Right renal pelvis (tissue), 4 donors: ENCODE measurements at regions not wholly inside any gene's neighbourhood (a gene's known extent, or its start where the extent isn't known, plus 50 kb on each side); places are given as distances from the start of the nearest gene placed in this dataset.

Source experiments
- DNase-seq, 4 donors: peaks; one replicate each; pipeline ENCODE4 v3.0.0-alpha.2; 2013; ENCODE audit warnings: low read depth in 4 of 4, low spot score in 3 of 4, missing footprints in 1 of 4

DNA sequence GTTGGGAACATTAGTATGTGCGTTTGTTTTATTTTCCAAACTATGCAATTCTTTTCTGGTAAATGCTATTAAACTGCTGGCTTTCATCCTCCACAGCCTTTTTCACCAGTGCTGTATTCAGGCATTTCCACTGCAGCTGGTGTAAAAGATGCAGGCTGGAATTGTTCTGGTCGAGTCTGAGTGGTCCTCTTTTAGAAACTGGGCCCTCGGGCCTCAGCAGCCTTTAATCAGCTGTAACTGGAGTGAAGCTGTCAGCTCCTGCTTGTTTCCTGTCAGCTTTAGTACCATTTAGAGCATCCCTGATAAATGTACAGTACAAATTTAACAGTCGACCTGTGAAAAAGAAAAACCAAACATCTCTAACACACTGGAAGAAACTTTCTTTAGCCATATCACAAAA is 979.6 kb downstream of the TFAP2A start:
- DNase-seq = no peak

DNA sequence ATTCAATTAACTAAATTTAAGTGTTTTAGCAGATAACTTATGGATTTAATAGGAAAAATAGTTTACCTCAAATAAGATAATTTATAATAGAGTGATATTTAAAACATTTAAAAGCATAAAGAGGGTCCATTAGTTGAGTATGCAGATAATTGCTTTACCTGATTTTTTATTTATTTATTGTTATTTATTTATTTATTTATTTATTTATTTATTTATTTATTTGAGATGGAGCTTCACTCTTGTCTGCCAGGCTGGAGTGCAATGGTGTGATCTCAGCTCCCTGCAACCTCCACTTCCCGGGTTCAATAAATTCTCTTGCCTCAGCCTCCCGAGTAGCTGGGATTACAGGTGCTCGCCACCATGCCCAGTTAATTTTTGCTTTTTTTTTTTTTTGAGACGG is 982.9 kb downstream of the TFAP2A start:
- DNase-seq = no peak

DNA sequence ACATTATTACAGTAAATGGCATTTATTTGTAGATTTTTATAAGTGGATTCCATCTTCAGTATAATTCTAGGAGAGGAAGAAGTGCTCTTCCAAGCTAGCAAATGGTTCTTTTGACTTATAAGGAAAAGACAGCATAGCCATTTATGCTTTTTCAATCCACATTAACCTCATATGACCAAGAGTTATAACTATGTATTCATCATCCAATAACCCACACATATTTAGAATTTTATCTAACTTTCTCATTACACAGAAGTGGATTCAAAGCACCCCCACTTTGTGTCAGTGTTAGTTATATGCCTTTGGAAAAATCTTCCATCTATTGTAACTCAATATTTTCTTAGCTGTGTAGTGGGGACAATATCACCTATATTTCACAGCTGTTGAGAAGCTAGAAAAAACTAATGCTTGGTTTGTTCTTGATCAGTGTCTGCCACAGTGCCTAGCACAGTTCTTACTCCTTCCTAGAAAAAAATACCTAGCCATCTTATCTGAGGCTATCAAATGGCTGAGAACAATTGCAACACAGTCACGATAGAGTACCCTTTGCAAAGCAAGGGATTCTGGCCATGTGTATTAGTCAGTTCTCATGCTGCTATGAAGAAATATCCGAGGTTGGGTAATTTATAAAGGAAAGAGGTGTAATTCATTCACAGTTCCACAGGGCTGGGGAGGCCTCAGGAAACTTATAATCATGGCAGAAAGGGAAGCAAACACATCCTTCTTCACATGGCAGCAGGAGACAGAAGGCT is 986.3 kb downstream of the TFAP2A start:
- no peak for DNase-seq

DNA sequence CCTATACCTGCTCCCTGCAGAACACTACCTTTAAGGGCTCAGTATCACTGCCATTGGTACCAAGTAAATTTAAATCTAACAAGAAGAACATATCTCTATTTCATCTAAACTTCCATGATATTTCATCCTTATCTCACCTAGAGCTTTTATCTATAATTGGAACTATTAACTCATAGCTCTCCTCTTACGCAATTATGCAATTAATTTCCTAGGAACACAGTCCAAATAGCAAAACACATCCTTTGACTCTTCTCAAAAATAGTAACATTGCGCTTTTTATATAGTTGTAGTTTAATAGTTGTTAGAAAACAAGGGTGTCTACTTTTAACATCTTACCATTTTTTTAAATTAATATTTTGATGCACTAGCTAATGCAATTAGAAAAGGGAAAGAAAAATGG is 986.8 kb upstream of the SLC35B3 start:
- DNase-seq = no peak

DNA sequence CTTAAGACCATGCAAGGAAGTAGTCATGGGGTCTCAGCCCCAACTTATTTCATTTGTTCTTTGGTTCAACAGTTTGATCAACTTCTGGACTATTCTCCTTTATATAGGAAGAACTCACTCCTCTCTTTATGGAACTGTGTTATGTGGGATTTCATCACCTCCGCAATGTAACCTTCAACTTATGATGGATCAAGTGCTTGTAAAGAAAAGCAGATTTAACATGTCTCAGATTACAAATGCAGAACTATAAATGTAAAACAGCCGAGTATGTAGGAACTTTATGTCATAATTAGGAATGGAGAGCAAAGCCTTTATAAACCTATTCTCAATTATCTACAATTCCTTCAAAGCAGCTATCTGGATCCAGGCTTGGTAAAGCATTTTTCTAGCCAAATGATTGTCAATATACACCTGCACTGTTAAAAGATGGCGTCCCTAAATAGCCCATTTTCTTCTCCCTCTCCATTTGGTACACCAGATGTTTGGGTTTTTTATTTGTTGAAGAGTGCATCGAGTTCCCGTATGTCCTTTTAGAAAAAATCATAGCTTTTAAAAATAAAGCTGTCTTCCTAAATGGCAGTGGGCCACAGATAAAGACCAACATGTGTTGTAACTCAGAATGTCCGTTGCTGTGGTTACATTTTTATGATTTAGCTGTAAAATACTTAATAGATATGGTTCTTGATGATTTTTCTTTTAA is 985.1 kb upstream of the SLC35B3 start:
- DNase-seq = no peak

DNA sequence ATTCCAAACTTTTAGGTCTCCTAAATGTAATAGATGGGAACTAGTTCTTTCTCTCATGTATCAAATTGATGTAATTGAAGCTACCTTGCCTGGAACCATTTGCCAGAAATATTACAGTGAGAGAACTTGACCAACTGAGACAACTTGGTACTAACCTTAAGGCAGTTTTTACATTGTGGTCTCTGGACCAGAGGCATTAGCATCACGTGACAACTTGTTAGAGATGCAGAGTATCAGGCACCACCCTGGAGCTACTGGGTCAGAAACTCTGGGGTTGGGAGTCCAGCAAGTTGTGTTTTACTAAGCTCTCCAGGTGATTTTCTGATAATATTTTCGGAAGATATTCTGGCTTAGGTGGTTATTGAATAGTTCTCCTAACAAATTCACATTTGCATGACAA is 982.1 kb upstream of the SLC35B3 start:
- no peak for DNase-seq

DNA sequence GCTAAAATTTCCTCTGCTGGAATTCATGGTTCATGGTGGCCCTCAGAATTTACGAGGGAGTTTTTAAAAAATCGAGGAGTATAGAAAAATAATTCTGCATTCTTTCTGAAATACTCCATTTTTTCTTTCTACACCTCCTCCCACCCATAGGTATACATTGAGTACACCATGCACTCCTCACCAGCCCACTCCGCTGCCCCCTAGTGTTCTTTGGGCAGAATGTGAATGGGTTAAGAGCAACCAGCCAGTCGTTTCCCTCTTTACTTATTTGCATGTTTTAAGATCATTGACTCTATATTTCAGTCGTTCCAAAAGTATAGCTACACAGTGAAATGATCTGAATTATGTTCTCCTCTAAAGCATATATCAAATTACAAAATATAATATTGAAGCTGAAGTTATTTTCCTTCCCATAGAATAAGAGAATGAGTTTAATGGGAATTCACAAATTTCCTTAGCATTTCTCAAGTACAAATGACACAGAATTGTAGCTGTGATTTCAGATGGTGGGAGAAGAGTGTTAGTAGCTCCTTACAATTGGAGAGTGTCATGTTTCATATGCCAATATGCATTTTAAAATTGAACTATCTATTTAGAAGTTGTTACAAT is 977.7 kb upstream of the SLC35B3 start:
- no peak for DNase-seq

DNA sequence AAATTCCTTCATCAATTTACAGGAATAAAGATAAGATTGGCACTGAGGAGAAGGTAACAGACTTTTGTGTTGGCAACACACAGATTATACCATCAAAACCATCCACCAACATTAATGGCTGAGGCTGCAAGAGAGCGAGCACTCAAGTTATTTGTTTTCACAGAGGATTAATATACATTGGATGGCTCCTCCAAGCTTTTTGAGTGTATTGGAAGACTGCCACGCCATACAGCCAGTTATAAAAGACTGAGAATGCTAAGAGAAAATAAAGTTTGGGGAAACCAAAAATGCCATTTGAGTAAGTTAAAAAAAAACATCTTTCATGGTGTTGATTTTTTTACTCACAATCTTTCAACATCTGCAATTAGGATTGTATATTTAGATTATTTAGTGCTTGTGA is 973.8 kb upstream of the SLC35B3 start:
- DNase-seq = no peak

DNA sequence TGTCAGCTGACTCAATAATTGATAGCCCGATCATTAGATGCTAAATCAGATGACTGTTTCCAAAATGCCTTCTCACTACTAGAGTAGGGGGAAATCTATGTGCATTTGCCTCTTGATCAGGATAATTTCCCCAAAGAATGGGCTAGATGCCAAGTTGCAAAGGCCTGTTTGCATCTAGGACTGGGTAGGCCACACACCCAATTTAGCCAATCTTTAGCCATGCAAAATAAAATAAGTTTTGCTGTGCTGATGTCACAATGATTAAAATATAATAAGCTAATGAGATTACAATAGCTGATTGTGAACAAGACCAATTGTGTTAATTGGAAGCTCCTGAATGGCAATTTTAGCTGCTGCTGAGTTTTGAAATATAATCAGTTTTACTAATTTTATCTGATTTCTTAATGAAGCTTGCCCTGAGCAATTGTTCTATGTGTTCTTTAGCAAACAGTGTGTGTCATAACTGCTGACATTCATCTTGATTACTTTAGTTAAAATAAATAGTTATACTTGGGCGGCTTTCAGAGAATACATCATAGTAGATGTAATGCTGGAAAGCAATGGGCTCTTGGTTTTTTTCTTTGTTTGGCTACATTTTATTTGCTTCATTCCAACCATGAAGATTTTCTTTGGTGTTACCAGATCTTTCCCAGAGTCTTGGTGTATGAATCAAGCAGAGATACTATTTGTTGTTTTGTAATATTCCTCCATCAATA is 973.2 kb upstream of the SLC35B3 start:
- no peak for DNase-seq

DNA sequence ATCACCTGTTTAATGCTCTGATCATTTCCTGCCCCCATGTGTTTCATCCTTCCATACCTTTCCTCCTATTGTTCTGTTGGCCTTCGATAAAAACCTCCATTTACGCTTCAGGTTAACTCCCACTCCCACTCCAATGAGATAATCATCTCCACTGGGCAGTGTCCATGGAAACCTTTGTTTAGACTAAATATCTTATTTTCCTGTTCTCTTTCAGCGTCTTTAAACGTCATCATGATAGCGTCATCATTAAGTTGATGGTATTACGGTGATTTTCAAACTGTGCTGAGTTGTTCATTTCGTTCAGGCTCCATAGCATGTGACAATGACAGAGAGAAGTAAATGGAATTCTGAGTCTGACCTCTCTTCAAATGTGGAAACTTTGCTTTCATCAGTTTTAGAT is 970.5 kb upstream of the SLC35B3 start:
- no peak for DNase-seq

DNA sequence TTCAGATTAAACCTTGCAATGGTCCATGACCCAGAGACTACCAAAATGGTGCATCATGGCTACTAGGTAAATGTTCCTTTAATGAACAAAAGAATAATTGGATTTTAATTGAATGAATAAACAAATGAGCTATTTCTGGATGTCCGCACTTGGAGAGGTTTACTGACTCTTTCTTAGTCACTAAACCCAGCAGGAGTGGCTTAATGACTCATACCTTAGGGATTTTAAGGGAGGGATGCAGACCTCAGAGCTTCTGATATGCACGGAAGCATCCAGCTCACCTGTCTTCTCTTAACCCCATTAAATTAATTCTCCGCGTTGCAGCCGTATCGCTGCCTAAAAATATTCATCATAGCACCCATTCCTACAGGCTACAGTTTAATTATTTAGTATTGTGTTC is 970.0 kb upstream of the SLC35B3 start:
- no peak for DNase-seq

DNA sequence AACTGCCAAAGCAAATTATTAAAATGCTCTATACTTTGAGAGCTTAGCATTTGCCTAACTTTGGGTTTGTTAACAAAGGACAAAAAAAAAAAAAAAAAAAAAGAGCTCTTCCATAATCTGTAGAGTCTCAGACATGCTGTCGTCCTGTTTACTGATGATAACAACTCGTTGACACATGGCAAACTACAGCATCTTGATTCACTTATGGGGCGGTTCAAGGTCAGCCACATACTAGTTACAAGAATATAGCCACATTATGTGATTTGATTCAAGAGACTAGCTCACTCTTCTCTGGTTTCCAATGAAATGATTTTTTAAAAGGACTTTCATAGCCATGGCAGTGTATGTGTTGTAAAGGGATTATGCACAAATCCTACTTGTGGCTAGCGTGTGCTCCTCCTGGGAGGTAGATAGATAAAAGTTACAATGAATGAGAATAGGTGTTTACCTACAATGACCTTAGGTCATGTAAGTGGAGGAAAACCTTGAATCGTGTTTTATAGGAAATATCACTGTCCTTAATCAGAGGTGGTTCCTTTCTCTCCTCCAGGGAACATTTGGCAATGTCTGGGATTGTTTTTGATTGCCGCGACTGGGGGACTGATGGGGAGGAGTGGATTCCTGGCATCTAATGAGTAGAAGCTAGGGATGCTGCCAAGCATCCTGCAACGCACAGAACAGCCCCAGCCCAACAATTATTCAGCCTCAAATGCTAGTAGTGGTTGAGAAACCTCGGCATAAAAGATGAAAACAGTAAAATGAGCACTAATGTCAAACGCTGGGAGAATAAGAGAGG is 969.2 kb upstream of the SLC35B3 start:
- DNase-seq = no peak

DNA sequence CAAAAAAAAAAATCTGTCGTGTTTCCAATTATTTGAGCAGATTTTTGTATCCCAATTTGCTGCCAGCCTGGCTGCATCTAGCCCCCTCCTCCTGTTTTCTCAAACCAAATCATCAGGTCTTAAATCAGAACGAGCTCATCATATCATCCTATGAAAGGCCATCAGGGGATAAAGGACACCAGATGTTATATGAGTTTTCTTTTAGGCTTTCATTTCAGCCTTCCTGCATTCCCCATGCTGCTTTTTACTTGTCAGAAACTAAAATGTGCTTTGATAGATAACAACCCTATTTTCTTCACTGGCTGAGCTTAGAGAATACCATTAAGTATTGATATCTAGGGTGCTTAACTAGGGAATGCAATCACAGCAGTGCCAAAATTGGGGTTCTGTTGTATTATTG is 968.4 kb upstream of the SLC35B3 start:
- no peak for DNase-seq

DNA sequence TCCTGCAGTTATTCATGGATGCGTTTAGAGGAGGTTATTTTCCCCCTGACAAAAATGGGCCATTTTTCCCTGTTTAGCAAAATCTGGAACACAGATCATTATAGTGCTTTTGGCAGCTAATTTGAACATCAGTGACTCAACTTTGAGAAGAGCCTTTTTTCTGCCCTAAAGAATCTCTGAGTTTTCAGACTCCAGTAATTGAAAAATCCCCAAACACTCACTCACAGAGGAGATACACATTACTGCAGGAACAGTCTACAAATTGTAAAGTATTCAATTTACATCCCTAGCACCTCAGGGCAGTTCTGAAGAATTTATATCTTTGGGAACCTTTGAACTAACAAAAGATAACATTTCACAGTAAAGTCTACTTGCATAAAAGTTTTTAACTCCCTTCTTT is 966.6 kb upstream of the SLC35B3 start:
- DNase-seq = no peak

DNA sequence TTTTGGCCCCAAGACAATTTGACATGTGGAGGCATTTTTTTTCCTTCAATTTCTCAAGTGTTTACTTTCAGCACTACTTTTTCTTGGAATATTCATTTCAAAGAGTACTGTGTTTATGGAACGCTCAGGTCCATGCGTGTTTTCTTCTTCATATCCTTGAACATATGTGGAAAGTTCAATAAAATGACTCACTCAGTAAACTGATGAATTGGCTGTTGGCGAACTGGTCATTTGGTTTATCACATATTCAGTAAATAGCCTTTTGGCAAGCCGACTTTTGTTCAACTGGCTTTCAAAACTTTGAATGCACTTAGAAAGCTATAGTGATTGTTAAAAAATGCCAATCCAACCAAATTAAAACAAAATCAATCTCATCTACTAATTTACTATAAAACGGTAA is 964.6 kb upstream of the SLC35B3 start:
- no peak for DNase-seq

DNA sequence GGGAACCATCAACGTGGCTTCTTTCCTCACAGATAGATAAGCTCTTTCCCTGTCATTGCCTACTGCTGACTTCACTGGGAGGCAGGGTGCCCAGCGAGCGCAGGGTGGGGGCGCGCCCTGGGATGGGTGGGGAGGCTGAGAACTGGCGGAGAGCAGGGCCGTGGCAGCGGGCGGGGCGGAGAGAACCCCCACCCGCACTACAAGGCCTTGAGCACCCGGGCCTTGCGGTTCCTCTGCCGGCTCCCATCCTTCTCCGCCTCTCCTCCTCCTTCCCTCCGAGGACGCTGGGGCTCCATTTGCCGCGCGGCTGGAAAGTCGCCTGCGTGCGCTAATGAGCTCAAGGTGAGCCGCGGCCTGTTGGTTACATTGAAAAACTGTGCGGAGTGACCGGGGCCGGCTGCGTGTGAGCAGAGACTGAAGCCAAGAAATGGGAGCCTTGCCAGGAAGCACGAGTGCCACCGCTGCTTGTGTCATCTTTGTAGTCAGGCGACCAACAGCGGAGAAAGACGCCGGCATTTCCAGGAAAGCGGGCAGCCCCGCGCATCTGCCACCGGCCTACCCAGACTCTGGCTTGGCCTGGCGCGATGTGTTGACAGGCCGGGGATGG is 963.5 kb upstream of the SLC35B3 start:
- DNase-seq = peak in 1 of 4 donors; percentile 21

DNA sequence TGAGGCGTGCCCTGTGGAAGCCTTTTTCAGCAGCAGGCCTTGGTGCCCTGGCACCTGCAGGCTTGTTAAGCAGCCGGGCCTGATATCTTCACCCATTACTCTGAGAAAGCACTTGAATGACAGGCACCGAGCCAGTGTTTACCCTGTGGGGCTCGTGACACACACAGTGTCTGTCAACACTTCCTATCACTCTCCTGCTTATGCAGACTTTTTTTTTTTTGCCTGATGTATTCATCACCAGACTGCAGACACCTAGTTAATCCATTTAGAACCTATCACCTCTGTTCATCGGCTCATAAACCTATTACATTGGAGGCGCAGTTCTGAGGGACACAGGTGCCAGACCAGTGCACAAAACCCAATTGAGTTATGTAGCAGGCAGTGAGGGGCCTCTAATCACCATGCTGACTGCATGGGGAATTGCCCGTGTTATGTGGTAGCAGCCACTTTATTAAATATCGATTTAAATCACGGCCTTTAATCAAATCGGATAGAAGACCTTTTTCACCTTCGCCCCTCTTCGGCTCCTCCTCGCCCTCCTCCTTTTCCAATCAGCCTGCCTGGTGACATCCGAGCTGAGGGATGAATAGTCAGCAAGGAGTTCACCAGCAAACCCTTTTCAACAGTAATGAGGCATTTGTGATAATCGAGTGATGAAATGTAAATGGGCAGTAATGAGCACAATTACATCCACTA is 962.9 kb upstream of the SLC35B3 start:
- no peak for DNase-seq

DNA sequence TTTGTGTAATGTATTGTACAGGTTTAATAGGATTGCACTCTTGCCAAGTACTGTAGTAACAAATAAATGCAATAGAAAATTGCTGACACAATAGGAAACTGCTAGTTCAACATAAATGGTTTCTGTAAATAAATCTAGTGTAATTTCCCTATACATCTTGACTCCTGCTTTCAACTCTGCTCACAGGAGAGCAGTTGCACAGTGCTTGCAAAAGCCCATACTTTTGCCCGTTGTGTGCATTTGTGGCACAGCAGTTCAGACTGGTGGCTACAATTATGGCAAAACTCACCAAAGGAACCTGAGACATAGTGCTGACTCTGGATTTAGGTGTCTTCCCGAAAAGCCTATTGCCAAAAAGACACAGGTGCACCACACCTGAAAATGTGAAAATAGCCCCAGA is 953.3 kb upstream of the SLC35B3 start:
- DNase-seq = no peak

DNA sequence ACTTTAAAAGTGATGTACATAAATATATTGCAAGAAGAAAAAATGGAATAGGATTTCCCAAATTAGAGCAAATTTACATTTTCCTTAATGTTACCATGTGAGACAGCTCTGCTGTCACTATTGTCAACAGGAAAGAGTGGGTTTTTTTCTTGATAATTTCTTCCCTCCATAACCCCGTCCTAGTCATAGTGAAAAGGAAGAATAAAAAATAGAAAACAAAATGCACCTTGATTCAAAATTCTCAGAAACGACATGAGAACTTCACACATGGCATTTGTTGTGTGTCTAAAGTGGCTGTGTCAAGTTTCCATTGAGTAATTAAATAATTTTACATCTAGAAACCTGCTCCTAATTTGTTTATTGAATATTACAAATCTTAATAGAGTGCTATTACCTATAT is 945.2 kb upstream of the SLC35B3 start:
- DNase-seq = no peak

DNA sequence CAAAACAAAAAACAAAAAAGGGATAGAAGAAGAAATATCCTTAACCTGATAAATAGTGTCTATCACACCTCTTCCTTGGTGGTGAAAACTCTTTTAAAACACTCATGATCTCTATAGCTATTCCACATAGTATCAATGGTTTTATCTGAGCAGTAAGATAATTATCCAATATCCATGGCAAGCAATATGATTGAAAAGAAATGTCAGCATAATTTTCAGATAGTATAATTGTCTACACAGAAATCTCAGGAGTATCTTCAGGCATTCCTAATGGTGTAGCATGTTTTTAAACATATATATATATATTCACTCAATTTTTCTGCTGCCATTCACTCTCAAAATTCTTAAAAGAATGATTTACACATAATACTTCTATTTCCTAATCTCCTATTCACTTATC is 938.0 kb upstream of the SLC35B3 start:
- no peak for DNase-seq
